ENCODE measurements at regions not wholly inside any gene's neighbourhood (a gene's known extent, or its start where the extent isn't known, plus 50 kb on each side); places are given as distances from the start of the nearest gene placed in this dataset.

DNA sequence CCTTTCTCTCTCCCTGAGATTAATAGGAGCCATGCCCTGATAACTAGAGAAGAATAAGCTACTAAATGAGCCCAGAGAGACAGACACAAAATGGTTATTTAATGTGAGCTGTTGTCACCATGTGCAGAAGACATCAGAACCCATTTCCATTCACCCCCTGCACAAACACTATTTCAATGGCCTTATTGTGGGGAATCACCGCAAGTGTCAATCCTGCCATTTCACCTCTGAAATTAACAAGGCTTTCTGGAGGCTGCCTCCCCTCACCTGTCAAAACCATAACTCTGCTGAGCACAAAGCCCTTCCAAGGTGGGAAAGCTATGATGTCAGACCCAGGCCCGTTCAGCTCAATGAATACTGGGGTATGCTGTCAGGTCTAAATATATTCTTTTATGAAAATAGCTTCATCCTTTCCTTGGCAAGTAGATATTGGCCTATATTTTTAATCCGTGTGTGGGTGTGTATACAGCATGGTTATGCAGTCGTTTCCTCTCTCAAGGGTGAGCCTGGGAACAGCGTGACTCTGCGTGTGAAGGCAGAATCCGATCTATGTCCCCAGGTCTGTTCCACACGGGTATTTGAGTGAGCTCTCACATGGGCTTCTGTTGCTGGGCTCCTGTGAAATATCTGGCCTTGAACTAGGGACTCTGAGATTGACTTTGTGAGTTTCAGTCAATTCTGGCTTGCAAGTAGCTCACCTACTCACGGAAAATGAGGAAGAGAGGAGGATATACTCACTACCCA lies 266.3 kb downstream of the FBXW7 start:
- Mint-ChIP-seq H3K27me3 (no peaks in the 10 kb centered on the region), H3K27ac (no peak overlapping the region), H3K4me3 (no peak overlapping the region), H3K36me3 (ENCODE audit: low read depth) (no peaks in the 10 kb centered on the region), H3K9me3 (no peaks in the 10 kb centered on the region), H3K4me1 (ENCODE audit: low read depth) (no peaks in the 10 kb centered on the region)

DNA sequence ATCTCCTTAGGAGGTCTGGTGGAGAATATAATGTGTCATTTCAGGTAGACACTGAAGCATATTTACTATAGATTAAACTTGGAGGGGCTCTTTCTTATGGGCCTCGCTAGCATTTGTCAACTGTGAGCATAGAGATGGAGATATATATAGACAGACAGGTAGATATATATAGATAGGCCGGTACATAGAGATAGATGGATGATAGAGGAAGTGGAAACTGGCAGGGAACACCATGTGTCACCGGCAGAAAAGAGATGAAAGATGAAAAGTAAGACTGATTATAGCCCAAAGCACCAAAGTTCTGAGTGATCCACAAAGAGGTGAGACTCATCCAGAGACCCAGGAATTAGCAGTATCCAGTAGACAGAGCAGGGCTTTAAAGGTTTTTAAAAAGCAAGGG lies 268.1 kb downstream of the FBXW7 start:
- Mint-ChIP-seq H3K9me3 (no peaks in the 10 kb centered on the region), H3K27me3 (no peaks in the 10 kb centered on the region), H3K27ac (no peak overlapping the region), H3K36me3 (ENCODE audit: low read depth) (no peaks in the 10 kb centered on the region), H3K4me3 (no peak overlapping the region), H3K4me1 (ENCODE audit: low read depth) (no peaks in the 10 kb centered on the region)

DNA sequence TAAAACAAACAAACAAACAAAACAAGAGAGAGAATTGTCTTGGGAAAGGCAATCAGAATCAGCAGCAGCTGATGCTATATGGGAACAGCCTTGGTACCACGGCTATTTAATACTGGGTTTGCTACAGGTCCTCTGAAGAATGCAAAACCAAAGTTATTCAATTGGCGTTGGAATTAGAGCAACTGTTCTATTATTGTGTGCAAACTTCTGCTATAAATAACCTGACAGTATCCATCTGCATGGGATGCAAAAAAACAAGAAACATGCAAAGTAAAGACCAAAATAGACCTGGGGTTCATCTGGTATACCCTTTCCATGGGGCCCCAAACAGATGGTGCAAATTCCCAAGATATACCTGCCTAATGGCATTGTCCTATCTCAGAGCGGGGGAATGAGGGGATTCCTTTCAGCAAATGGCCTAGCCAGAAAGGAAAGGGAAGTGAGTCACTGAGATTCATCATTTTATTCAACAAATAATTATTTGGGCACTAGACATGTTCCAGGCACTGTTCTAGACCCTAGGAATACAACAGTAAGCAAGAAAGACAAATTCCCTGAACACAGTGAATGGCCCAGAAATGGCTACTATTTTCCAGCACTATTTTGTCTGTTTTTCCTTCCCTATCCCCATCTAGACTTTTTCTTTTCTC lies 268.9 kb downstream of the FBXW7 start:
- Mint-ChIP-seq H3K4me1 (ENCODE audit: low read depth) (no peaks in the 10 kb centered on the region), H3K27me3 (no peaks in the 10 kb centered on the region), H3K9me3 (no peaks in the 10 kb centered on the region), H3K27ac (no peak overlapping the region), H3K4me3 (no peak overlapping the region), H3K36me3 (ENCODE audit: low read depth) (no peaks in the 10 kb centered on the region)

DNA sequence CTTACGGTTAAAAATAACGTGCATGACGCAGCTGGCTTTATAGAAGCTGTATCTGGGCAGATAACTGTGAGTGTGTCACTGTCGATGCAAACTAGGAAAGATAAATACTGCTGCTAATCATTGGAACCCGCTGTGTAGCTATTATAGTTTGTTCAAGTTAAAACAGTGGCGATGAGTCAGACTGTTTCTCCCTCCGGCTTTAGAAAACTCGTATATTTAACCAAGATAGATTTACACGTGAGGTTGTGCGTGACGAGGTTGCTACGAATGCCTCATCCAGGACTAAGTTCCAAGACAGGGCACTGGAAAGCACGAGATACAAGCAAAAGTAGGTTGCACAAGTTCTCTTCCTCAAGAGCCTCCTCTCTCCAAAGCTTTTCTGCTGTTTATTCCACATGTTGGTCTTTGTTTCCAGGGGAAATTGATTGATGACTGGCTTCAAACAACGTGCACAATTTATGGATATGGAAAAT lies 270.7 kb downstream of the FBXW7 start:
- no peaks in the 10 kb centered on the region for H3K36me3 Mint-ChIP-seq (ENCODE audit: low read depth)
- no peak overlapping the region for H3K4me3 Mint-ChIP-seq
- no peaks in the 10 kb centered on the region for H3K27me3 Mint-ChIP-seq
- H3K9me3 Mint-ChIP-seq: no peaks in the 10 kb centered on the region
- H3K27ac Mint-ChIP-seq: no peak overlapping the region
- no peaks in the 10 kb centered on the region for H3K4me1 Mint-ChIP-seq (ENCODE audit: low read depth)

DNA sequence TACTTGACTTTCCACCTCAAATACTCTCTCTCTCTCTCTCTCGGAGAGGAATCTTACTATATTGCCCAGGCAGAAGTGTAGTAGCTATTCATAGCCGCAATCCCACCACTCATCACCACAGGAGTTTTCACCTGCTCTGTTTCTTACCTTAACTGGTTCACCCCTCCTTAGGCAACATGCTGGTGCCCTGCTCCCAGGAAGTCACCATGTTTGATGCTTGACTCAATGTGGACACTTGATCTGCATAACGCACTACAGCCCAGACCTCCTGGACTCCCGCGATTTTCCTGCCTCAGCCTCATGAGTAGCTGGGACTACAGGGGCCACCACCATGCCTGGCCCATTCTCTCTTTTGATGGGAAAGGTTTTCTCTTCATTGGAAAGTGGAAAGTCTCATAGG lies 271.8 kb downstream of the FBXW7 start:
- peaks cover 4% of the 10 kb centered on the region for H3K9me3 Mint-ChIP-seq
- H3K27me3 Mint-ChIP-seq: no peaks in the 10 kb centered on the region
- no peaks in the 10 kb centered on the region for H3K36me3 Mint-ChIP-seq (ENCODE audit: low read depth)
- H3K4me3 Mint-ChIP-seq: no peak overlapping the region
- no peak overlapping the region for H3K27ac Mint-ChIP-seq
- no peaks in the 10 kb centered on the region for H3K4me1 Mint-ChIP-seq (ENCODE audit: low read depth)

DNA sequence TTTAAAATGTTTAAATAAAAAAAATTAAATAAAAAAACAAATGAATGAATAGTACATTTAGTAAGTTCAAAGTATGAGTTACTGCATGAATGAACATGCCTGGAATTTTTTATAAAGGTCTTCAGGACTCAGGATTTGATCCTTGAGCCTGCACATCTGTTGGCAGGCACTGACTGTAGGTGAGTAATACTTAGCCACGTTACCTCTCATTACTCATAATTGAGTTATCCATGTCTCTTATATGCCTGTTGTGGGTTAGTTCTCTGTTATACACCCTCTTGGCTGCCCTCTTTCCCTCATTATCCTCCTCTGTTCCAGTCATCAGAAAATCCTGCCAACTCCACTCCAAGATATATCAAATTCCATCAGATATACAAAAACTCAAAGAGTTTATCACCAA lies 276.0 kb downstream of the FBXW7 start:
- H3K4me3 Mint-ChIP-seq: no peak overlapping the region
- no peaks in the 10 kb centered on the region for H3K27me3 Mint-ChIP-seq
- H3K27ac Mint-ChIP-seq: no peak overlapping the region
- no peaks in the 10 kb centered on the region for H3K4me1 Mint-ChIP-seq (ENCODE audit: low read depth)
- H3K9me3 Mint-ChIP-seq: peaks cover 4% of the 10 kb centered on the region
- H3K36me3 Mint-ChIP-seq (ENCODE audit: low read depth): no peaks in the 10 kb centered on the region

DNA sequence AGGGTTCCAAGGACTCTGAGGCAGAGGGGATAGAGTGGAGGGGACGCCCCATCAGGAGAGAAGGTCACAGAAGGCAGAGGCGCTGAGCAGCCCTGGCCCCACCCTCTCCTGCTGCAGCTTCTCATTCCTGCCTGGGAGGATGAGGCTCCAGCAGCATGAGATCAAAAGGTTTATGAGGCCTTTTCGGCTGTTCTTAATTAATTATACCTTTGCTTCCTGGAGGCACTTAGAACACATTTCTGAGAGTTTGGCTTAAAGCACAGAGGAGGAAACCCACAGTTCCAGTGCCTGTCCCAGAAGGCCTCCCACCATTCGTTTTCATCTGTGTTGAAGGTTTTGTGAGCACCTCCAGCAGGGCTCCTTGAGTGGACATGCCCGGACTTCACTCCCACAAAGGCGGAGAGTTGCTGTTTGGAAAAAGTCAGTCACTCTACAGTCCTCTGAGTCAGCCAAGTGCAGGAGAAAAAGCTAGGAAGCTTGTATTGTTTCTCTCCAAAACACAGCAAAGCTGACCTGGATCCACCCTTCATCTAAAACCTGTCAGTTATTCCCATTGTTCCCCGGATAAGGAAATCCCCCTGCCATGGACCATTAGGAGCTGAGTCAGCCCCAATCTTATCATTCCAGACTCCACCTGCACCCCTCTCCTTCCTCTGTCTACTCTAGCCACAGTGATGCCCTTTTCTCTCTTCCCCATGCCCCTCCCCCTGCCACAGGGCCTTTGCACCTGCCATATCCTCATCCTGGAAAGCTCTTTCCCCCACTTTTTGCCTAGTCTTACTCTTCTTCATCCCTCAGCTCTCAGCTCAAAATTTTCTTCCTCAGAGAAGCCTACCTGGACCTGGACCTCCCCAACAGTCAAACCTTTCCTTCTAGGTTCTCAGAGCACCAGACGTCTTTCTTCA lies 276.8 kb downstream of the FBXW7 start:
- Mint-ChIP-seq H3K9me3 (peaks cover 4% of the 10 kb centered on the region), H3K4me3 (no peak overlapping the region), H3K4me1 (ENCODE audit: low read depth) (no peaks in the 10 kb centered on the region), H3K27ac (no peak overlapping the region), H3K27me3 (no peaks in the 10 kb centered on the region), H3K36me3 (ENCODE audit: low read depth) (no peaks in the 10 kb centered on the region)

DNA sequence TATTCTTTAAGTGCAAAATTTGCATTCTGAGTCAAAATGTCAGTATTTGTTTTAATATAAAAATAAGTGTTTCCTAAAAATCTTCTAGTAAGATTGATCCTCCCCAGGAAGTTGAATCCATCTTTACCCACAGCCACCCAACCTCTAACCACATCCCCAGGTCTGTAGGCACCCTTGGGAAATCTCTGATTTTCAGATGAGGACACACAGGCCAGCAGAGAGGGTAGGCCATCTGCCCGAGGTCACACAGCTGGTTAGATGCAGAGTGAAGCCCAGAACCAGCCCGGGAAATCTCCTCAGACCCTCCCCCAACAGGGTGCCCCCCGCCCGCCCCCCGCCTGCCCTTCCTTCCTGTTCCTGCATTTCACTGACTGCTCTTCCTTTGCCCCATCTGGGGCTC lies 277.5 kb downstream of the FBXW7 start:
- Mint-ChIP-seq H3K4me3 (no peak overlapping the region), H3K9me3 (peaks cover 4% of the 10 kb centered on the region), H3K27me3 (no peaks in the 10 kb centered on the region), H3K27ac (no peak overlapping the region), H3K36me3 (ENCODE audit: low read depth) (no peaks in the 10 kb centered on the region), H3K4me1 (ENCODE audit: low read depth) (no peaks in the 10 kb centered on the region)

DNA sequence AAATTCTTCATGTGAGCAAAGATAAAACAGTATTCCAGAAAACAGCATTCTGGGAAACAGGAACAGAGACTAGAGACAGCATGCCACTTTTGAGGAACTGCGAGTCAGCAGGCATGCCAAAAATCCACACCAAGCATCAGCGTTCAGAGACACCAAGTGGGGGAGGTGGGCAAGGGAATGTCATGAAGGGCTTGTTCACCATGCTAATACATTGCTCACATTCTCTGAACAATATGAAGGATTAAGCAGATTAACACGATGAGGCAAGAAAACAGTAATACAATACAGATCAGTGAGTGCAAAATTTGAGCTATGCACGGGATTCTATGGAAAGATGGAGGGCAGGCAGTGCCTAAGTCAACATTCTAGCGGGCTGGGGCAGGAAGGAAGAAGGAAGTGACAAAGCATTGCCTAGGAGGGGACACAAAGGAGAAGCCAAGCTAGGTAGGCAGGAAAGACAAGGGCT lies 278.3 kb downstream of the FBXW7 start:
- H3K9me3 Mint-ChIP-seq: peaks cover 4% of the 10 kb centered on the region
- H3K4me3 Mint-ChIP-seq: no peak overlapping the region
- H3K27me3 Mint-ChIP-seq: no peaks in the 10 kb centered on the region
- H3K27ac Mint-ChIP-seq: no peak overlapping the region
- no peaks in the 10 kb centered on the region for H3K4me1 Mint-ChIP-seq (ENCODE audit: low read depth)
- H3K36me3 Mint-ChIP-seq (ENCODE audit: low read depth): no peaks in the 10 kb centered on the region

DNA sequence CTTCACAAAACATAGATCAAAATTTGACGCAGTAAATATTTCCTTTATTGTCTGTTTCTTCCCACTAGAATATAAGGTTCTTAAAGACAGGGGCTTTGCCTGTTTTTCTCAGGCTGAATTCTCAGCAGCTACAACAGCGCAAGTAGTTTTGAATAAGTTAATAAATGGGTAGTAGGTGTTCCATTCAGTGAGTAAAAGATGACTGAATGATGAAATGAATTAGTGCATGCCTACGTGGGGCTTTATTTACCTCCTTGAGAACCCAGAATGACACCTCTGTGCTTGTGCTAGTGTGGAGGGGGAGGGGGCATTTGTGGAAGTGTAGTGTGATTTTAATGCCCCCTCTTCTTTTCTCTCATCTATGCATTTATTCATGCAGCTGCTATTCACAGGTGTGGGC lies 278.9 kb downstream of the FBXW7 start:
- Mint-ChIP-seq H3K36me3 (ENCODE audit: low read depth) (no peaks in the 10 kb centered on the region), H3K27me3 (no peaks in the 10 kb centered on the region), H3K4me3 (no peak overlapping the region), H3K9me3 (peaks cover 4% of the 10 kb centered on the region), H3K4me1 (ENCODE audit: low read depth) (no peaks in the 10 kb centered on the region), H3K27ac (no peak overlapping the region)

DNA sequence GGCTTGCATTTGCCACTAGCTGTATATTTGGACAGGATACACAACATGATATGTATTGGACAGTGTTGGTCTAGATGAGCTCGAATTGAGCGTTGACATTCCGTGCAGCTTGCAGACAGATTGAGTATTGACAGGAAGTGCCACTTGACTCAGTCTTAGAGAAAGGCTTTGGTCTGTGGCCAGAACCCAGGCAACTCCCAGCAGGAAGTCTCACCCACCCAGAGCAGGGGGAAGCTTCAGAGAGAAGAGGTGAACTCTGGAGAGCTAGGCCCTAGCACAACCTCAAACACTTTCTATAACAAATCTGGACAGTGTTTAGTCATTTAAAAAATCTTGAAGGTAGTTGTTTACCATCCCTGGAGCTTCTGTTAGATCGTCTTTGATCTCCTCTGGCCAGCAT lies 280.5 kb downstream of the FBXW7 start:
- no peak overlapping the region for H3K4me3 Mint-ChIP-seq
- no peaks in the 10 kb centered on the region for H3K27me3 Mint-ChIP-seq
- H3K27ac Mint-ChIP-seq: peak overlapping the region; percentile 53

DNA sequence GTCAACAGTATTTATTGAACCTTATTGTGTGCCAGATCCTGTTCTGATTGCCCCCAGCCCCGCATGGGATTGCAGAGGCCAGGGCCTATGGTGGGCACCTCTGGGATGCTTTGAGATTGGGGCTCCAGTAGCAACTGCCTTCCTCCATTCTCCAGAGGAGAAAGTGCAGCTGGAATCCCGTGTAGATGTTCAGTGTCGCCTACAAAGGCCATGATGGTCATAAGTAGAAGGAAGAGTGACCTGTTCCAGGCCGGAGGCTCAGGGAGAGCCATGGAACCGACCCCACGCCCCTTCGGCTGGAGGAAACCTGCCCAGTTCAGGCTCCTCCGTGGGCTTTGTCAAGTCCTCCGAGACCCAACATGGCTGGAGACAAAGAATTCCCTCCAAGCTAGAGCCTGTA lies 287.5 kb downstream of the FBXW7 start:
- no peaks in the 10 kb centered on the region for H3K36me3 Mint-ChIP-seq (ENCODE audit: low read depth)
- no peaks in the 10 kb centered on the region for H3K27me3 Mint-ChIP-seq
- peaks cover 20% of the 10 kb centered on the region for H3K4me1 Mint-ChIP-seq (ENCODE audit: low read depth)
- H3K4me3 Mint-ChIP-seq: no peak overlapping the region
- H3K9me3 Mint-ChIP-seq: no peaks in the 10 kb centered on the region
- no peak overlapping the region for H3K27ac Mint-ChIP-seq

More for the DNA sequence above, 280.5 kb downstream of the FBXW7 start:
- Mint-ChIP-seq H3K36me3 (ENCODE audit: low read depth) (no peaks in the 10 kb centered on the region), H3K4me1 (ENCODE audit: low read depth) (no peaks in the 10 kb centered on the region), H3K9me3 (peaks cover 4% of the 10 kb centered on the region)

DNA sequence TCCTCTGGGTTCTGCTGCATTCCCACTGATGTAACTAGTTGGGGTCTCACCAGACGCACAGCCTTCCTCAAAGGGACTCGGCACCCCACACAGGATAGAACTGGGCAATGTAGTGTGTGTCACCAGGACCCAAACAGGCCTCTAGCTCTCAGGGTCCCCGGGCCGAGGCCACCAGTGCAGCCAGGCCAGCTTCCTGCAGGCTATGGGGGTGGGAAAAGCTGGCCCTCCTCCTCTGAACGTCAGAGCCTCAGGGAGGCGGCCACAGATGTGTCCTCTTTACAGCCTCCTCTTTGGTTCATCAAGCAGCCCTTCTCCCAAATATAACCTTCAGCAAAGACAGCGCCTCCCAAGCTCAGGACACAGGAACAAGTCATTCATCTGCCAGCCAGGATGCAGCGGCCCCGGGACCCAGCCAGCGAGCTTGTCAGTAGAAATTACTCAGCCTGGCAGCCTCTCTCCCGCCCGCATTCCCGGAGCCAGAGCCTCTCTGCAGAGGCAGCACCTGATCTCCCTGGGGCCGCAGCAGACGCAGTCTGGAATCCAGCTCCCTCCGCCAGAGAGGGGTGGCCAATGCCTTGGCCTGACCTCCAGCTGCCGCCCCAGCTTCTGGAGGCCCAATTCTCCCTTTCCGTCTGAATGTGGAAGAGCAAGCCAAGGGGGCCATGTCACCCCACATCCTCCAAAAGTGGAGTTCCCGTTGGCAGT lies 288.5 kb downstream of the FBXW7 start:
- no peak overlapping the region for H3K27ac Mint-ChIP-seq
- no peaks in the 10 kb centered on the region for H3K36me3 Mint-ChIP-seq (ENCODE audit: low read depth)
- H3K9me3 Mint-ChIP-seq: no peaks in the 10 kb centered on the region
- H3K4me3 Mint-ChIP-seq: no peak overlapping the region
- H3K4me1 Mint-ChIP-seq (ENCODE audit: low read depth): peaks cover 23% of the 10 kb centered on the region
- no peaks in the 10 kb centered on the region for H3K27me3 Mint-ChIP-seq

DNA sequence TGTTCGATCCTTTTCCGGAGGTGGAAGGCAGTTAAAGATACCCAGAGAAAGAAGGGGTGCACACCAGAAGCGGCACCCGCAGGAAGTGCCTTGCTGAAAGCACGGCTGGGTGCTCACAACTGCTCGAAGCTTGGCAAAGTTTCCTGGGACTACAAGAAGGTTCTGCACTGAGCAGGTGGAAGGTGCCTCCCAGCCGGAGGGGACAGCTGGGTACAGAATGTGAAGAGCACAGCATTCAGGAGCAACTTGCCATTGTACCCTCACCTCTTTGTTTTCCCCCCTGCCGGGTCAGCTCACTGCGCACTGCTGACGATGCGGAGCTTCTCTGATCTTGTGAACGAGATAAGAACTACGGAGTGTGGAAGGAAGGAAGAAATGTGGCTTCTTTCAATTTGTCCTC lies 289.2 kb downstream of the FBXW7 start:
- H3K27me3 Mint-ChIP-seq: no peaks in the 10 kb centered on the region
- H3K36me3 Mint-ChIP-seq (ENCODE audit: low read depth): no peaks in the 10 kb centered on the region
- H3K4me1 Mint-ChIP-seq (ENCODE audit: low read depth): peaks cover 23% of the 10 kb centered on the region
- H3K9me3 Mint-ChIP-seq: no peaks in the 10 kb centered on the region
- H3K4me3 Mint-ChIP-seq: no peak overlapping the region
- no peak overlapping the region for H3K27ac Mint-ChIP-seq
